GM12873 (cell line): ENCODE measurements at regions not wholly inside any gene's neighbourhood (a gene's known extent, or its start where the extent isn't known, plus 50 kb on each side); places are given as distances from the start of the nearest gene placed in this dataset.

Experiments used
- TF ChIP-seq, protein P1 (sequence below): IDR thresholded peaks from 2 replicates; pipeline ENCODE4 v1.5.1; 2012; ENCODE audit warnings: low read depth, mild to moderate bottlenecking, moderate library complexity, low read length, control low read depth; ENCODE audit not compliant: insufficient read depth; ENCODE audit errors: missing control alignments

DNA sequence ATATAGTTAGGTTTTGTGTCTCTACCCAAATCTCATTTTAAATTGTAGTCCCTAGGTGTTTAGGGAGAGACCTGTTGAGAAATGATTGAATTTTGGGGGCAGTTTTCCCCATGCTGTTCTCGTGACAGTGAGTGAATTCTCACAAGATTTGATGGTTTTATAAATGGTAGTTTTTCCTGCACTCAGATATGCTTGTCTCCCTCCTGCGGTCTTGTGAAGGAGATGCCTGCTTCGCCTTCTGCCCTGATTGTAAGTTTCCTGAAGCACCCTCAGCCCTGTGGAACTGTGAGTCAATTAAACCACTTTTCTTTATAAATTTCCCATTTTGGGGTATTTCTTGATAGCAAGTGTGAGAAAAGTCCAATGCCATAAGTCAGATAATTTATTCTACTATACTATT is 1977.5 kb upstream of the PCDH20 start:
- TF ChIP-seq, protein P1, sequence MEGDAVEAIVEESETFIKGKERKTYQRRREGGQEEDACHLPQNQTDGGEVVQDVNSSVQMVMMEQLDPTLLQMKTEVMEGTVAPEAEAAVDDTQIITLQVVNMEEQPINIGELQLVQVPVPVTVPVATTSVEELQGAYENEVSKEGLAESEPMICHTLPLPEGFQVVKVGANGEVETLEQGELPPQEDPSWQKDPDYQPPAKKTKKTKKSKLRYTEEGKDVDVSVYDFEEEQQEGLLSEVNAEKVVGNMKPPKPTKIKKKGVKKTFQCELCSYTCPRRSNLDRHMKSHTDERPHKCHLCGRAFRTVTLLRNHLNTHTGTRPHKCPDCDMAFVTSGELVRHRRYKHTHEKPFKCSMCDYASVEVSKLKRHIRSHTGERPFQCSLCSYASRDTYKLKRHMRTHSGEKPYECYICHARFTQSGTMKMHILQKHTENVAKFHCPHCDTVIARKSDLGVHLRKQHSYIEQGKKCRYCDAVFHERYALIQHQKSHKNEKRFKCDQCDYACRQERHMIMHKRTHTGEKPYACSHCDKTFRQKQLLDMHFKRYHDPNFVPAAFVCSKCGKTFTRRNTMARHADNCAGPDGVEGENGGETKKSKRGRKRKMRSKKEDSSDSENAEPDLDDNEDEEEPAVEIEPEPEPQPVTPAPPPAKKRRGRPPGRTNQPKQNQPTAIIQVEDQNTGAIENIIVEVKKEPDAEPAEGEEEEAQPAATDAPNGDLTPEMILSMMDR = no peak

DNA sequence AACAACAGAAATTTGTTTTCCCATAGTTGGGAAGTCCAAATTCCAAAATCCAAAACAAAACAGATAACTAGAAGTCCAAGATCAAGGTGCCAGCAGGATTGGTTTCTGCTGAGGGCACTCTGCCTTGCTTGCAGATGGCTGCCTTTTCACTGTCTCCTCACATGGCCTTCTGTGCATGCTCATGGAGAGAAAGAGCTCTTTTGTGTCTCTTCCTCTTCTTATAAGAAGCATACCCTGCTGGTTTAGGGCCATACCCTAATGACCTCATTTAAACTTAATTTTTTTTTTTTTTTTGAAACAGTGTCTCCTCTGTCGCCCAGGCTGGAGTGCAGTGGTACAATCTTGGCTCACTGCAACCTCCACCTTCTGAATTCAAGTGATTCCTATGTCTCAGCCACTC is 1974.1 kb upstream of the PCDH20 start:
- TF ChIP-seq, protein P1 = no peak

DNA sequence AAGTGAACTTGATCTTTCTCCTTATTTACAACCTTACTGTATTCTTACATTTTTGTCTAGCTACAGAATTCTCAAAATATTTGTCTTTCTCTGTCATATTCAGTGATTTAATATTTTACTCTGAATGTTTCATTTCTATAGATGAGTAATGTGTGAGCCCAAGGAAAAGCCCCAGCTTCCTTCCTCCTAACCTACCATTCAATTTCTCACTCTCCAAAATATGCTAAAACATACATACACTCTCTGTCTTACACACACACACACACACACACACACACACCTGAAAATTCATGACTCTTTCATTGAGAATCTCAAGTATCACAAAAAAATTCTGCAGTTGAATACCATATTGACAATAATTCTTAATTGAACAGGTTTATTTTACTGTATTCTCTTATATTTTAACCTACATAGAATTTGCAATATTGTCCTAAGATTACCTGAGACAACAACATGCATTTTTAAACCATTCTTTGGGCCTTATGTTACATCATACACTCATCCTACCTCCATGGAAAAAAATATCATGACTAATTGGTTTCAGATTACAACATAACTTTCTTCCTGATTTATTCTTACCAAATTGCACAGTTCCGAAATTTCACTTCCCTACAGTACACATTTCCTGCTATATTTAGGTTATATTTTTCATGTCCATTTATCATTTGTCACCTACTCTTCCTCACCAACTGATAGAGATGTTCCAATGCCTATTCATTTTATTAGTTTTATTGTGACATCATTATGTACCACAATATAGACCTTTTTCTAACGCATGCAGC is 1965.6 kb upstream of the PCDH20 start:
- TF ChIP-seq, protein P1 = no peak

DNA sequence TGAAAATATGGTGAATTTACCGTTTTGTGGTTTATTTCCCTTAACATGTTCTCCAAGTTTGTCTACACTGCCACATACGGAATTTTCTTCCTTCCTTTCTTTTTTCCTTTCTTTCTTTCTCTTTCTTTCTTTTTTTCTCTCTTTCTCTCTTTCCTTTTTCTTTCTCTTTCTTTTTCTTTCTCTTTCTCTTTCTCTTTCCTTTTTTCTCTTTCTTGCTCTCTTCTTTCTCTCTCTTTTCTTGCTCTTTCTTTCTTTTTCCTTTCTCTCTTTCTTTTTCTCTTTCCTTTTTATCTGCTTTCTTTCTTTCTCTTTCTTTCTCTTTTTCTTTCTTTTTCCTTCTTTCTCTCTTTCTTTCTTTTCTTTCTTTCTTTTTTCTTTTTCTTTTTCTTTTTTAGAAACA is 1962.3 kb upstream of the PCDH20 start:
- TF ChIP-seq, protein P1 = no peak

DNA sequence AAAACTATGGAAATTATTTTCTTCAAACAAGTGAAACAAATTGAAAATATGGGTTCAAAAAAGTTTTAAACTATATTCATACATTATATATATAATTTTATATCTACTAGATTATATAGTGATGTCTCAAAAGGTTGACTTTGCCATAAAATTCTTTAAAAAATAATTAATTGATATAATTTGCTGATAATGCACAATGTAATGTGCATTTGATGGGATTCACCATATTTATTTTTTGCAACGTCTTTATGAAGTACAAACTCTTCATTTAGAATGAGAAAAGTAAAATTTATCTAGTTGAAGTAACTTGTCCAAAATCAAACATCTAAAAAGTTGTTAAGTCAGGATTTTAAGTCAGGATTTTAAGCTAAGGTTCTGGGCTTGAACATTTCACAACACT is 1954.5 kb upstream of the PCDH20 start:
- TF ChIP-seq, protein P1 = no peak

DNA sequence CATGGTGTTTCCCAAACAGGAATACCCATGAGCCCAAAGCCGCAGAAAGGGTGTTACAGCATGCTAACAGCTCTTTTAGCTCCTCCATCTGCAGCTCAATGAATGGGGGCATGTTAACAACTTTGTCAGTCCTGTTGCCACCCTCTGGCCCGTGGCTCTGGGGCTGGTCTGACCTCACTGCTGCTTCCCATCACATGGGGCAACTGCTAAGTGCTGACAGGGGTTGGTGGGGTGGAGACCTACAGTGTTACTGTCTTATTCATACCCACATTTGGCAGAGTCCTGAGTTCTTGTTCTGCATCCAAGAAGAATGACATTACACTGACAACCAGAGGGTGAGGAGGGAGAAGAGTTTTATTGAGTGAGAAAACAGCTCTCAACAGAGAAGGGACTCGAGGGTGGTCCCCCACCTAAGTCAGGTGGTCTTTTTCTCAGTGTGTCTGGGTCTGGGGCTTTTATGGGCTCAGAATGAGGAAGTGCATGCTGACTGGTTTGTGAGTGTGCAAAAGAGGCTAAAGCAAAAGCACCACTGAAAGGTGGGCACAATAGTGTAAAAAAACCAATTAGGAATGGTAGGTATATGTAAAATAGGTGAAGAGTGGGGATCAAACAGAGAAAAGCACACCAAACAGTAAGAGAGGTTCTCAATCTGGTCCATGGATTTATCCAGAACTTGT is 1952.0 kb upstream of the PCDH20 start:
- TF ChIP-seq, protein P1 = no peak

DNA sequence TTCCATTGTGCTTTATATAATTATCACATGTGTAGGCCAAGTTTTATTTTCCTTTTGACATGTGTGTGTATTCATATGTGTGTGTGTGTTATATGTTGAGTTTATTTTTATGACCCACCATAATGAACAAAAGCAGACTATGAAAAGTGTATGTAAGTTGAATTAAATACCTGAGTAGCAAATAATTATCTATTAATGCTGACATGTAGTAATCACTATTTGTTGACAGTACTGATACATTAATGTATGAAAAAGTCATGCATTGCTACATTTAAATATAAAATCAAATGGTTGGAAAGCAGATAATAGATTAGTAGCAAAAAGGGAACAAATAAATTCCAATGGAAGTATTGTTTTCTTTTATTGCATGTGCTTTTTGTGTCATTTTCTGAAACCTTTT is 1948.5 kb upstream of the PCDH20 start:
- TF ChIP-seq, protein P1 = no peak
